HepG2 (cell line): ENCODE measurements at regions not wholly inside any gene's neighbourhood (a gene's known extent, or its start where the extent isn't known, plus 50 kb on each side); places are given as distances from the start of the nearest gene placed in this dataset.

Source experiments
- ATAC-seq: fragments of 200-7000 bp; cut with Tn5 transposase; 3 replicates; pipeline ENCODE4 v1.9.1; 2020; ENCODE audit warnings: mild to moderate bottlenecking, moderate library complexity
- BruUV-seq: library from RNA; stranded (reverse); fragments of 400-500 nt; replicated peaks from 2 replicates; lab custom pipeline; 2021; lab: Mats Ljungman, UMichigan
- CTCF ChIA-PET: fragments of 300-600 bp; formaldehyde crosslinking; extraction: SDS; loops from one replicate; lab custom pipeline; 2021; ENCODE audit warnings: low total read pairs, inconsistent platforms, low intra/inter-chr PET ratio; lab: Yijun Ruan, JAX
- POLR2A ChIA-PET: fragments of 350-600 bp; sonication (Branson Sonifier 250); formaldehyde crosslinking; loops from one replicate; lab custom pipeline; 2020; ENCODE audit warnings: antibody characterized with exemption, inconsistent platforms; lab: Yijun Ruan, JAX
- DNase-seq: peaks from one replicate; pipeline ENCODE4 v3.0.0-alpha.2; 2015; ENCODE audit warnings: low spot score
- FAIRE-seq: peaks from 3 replicates; lab custom pipeline; 2011; peaks lifted over from hg19 to GRCh38; lab: Jason Lieb, UNC
- H2AFZ ChIP-seq: one replicate; pipeline ENCODE4 v1.6.1; 2011; ENCODE audit warnings: low read length, inconsistent platforms
- H3K27ac ChIP-seq: fragments of 300-600 bp; 3 replicates; pipeline ENCODE4 v1.8.0; 2011; ENCODE audit warnings: mixed run types, mild to moderate bottlenecking, mixed read lengths, low read length, inconsistent platforms; ENCODE audit not compliant: insufficient read depth; ENCODE audit errors: extremely low read length
- H3K27me3 ChIP-seq, 2 experiments: fragments of 200-600 bp in 1 of 2; 2 replicates in 1 of 2; 3 replicates in 1 of 2; pipeline versions ENCODE4 v1.6.0 to v1.8.0; 2011; ENCODE audit warnings: low read length in 2 of 2, mild to moderate bottlenecking in 2 of 2, moderate library complexity in 2 of 2, inconsistent platforms in 1 of 2; ENCODE audit not compliant: insufficient read depth in 2 of 2, control insufficient read depth in 1 of 2
- H3K36me3 ChIP-seq, 2 experiments: fragments of 200-600 bp in 1 of 2; replicated peaks in 1 of 2; 2 replicates in 1 of 2; 3 replicates in 1 of 2; pipeline versions ENCODE4 v1.5.1 to v1.8.0; 2011; ENCODE audit warnings: low read length in 2 of 2, inconsistent platforms in 1 of 2; ENCODE audit not compliant: insufficient read depth in 2 of 2, control insufficient read depth in 1 of 2
- H3K4me1 ChIP-seq: 2 replicates; pipeline ENCODE4 v1.5.1; 2012; ENCODE audit warnings: low read length, inconsistent platforms; ENCODE audit not compliant: insufficient read depth
- H3K4me2 ChIP-seq: 2 replicates; pipeline ENCODE4 v1.6.0; 2011; ENCODE audit warnings: low read depth, low read length, inconsistent platforms
- H3K4me3 ChIP-seq, 3 experiments: fragments of 200-600 bp in 1 of 3; sonication (generic), shearing (Covaris generic) in 1 of 3; replicated peaks in 1 of 3; 2 replicates each; pipeline ENCODE4 v1.5.1; 2011 to 2016; ENCODE audit warnings: low read length in 3 of 3, inconsistent platforms in 2 of 3, low read depth in 2 of 3, mild to moderate bottlenecking in 2 of 3, control low read depth in 1 of 3, mixed read lengths in 1 of 3; ENCODE audit not compliant: insufficient read depth in 1 of 3
- H3K79me2 ChIP-seq: one replicate; pipeline ENCODE4 v1.6.1; 2011; ENCODE audit warnings: low read length, inconsistent platforms; ENCODE audit not compliant: insufficient read depth
- H3K9ac ChIP-seq: 2 replicates; pipeline ENCODE4 v1.6.0; 2011; ENCODE audit warnings: mild to moderate bottlenecking, low read depth, low read length, inconsistent platforms; ENCODE audit not compliant: insufficient read depth
- H3K9me3 ChIP-seq: 2 replicates; pipeline ENCODE4 v1.5.1; 2012; ENCODE audit warnings: mild to moderate bottlenecking, low read length
- H4K20me1 ChIP-seq: 2 replicates; pipeline ENCODE4 v1.6.0; 2011; ENCODE audit warnings: inconsistent platforms, mild to moderate bottlenecking, low read length, moderate library complexity; ENCODE audit not compliant: insufficient read depth
- ATF1 ChIP-seq: IDR thresholded peaks from 2 replicates; pipeline ENCODE4 v1.6.1; 2016; ENCODE audit warnings: mild to moderate bottlenecking, control low read depth
- ZNF737 ChIP-seq: sonication (generic); formaldehyde crosslinking; IDR thresholded peaks from 2 replicates; pipeline ENCODE4 v1.5.0; 2020; ENCODE audit warnings: missing genetic modification reagents, mild to moderate bottlenecking, borderline replicate concordance
- ZNF781 ChIP-seq: sonication (generic); formaldehyde crosslinking; IDR thresholded peaks from 2 replicates; pipeline ENCODE4 v1.5.1; 2020; ENCODE audit warnings: borderline replicate concordance, mild to moderate bottlenecking, missing genetic modification reagents; ENCODE audit errors: not compliant biosample characterization
- ZNF782 ChIP-seq: sonication (generic); formaldehyde crosslinking; IDR thresholded peaks from 2 replicates; pipeline ENCODE4 v1.4.0; 2020; ENCODE audit warnings: missing genetic modification reagents, mild to moderate bottlenecking, borderline replicate concordance
- WGBS: methylation state at CpG from one replicate; pipeline ENCODE4 v1.1.6; 2017; ENCODE audit warnings: low lambda C conversion rate; 5-methylcytosine and 5-hydroxymethylcytosine counted together
- in situ Hi-C: cut with HindIII; loops from 2 replicates; pipeline ENCODE4 v1.10.0; 2017; ENCODE audit warnings: low pct_unique_long_range_greater_than_20kb; ENCODE audit not compliant: extremely low pct_ligation_motif_present
- intact Hi-C: fragments of 100-400 bp; cut with micrococcal nuclease; formaldehyde crosslinking; loops from one replicate; pipeline ENCODE4 v1.10.0; 2022; ENCODE audit not compliant: unreplicated experiment
- TF ChIP-seq, protein P1 (sequence below): sonication (generic); formaldehyde crosslinking; IDR thresholded peaks from 2 replicates; pipeline ENCODE4 v1.8.0; 2022; ENCODE audit warnings: missing genetic modification reagents, mild to moderate bottlenecking, moderate library complexity, borderline replicate concordance
- TF ChIP-seq, protein P2 (sequence below): sonication (generic); formaldehyde crosslinking; IDR thresholded peaks from 2 replicates; pipeline ENCODE4 v1.4.0; 2020; ENCODE audit warnings: missing genetic modification reagents, borderline replicate concordance
- TF ChIP-seq, protein P3 (sequence below): sonication (generic); formaldehyde crosslinking; IDR thresholded peaks from 2 replicates; pipeline ENCODE4 v1.8.0; 2022; ENCODE audit warnings: missing genetic modification reagents, low read depth, mild to moderate bottlenecking, borderline replicate concordance
- TF ChIP-seq, protein P4 (sequence below): sonication (generic); formaldehyde crosslinking; IDR thresholded peaks from 2 replicates; pipeline ENCODE4 v1.5.0; 2020; ENCODE audit warnings: mild to moderate bottlenecking, missing genetic modification reagents, borderline replicate concordance

DNA sequence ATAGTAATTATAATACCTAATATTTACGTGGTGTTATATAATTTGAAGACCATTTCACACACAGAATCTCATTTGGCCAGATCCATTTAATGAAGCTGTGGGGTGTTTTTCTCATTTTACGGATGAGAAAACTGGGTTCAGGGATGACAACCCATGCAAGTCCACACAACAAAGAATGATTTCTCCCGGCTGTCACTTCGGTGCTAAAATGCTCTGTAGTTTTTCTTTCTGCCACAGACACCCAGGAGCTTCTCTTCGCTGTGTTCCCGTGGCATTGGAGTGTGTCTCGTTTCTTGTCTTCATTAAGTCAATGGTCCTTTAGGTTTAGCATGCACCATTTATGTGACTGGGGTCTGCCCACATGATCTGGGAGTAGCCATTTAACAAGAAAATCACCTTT lies 308.5 kb downstream of the ENC1 start:
- no peak overlapping the region for H3K4me2 ChIP-seq
- H3K27me3 ChIP-seq: peaks cover 0 to 4% of the 10 kb centered on the region in 2 experiments; a peak in 2 of 5 replicates
- ChIA-PET CTCF (no interaction called here), POLR2A (no interaction called here)
- peaks cover 4% of the 10 kb centered on the region for H3K4me1 ChIP-seq
- FAIRE-seq: no peak
- no peak overlapping the region for H3K4me3 ChIP-seq
- TF ChIP-seq ATF1 (CRISPR knock-in tag) (no peak), ZNF737 (CRISPR knock-in tag) (no peak), ZNF782 (CRISPR knock-in tag) (no peak), ZNF781 (CRISPR knock-in tag) (no peak)
- TF ChIP-seq, protein P1, sequence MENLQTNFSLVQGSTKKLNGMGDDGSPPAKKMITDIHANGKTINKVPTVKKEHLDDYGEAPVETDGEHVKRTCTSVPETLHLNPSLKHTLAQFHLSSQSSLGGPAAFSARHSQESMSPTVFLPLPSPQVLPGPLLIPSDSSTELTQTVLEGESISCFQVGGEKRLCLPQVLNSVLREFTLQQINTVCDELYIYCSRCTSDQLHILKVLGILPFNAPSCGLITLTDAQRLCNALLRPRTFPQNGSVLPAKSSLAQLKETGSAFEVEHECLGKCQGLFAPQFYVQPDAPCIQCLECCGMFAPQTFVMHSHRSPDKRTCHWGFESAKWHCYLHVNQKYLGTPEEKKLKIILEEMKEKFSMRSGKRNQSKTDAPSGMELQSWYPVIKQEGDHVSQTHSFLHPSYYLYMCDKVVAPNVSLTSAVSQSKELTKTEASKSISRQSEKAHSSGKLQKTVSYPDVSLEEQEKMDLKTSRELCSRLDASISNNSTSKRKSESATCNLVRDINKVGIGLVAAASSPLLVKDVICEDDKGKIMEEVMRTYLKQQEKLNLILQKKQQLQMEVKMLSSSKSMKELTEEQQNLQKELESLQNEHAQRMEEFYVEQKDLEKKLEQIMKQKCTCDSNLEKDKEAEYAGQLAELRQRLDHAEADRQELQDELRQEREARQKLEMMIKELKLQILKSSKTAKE (CRISPR knock-in tag): no peak
- TF ChIP-seq, protein P2, sequence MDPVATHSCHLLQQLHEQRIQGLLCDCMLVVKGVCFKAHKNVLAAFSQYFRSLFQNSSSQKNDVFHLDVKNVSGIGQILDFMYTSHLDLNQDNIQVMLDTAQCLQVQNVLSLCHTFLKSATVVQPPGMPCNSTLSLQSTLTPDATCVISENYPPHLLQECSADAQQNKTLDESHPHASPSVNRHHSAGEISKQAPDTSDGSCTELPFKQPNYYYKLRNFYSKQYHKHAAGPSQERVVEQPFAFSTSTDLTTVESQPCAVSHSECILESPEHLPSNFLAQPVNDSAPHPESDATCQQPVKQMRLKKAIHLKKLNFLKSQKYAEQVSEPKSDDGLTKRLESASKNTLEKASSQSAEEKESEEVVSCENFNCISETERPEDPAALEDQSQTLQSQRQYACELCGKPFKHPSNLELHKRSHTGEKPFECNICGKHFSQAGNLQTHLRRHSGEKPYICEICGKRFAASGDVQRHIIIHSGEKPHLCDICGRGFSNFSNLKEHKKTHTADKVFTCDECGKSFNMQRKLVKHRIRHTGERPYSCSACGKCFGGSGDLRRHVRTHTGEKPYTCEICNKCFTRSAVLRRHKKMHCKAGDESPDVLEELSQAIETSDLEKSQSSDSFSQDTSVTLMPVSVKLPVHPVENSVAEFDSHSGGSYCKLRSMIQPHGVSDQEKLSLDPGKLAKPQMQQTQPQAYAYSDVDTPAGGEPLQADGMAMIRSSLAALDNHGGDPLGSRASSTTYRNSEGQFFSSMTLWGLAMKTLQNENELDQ (CRISPR knock-in tag): no peak
- TF ChIP-seq, protein P3, sequence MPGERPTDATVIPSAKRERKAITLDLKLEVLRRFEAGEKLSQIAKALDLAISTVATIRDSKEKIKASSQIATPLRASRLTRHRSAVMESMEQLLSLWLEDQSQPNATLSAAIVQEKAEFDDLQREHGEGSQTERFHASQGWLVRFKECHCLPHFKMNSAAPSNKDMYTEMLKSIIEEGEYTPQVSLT (CRISPR knock-in tag): no peak
- TF ChIP-seq, protein P4, sequence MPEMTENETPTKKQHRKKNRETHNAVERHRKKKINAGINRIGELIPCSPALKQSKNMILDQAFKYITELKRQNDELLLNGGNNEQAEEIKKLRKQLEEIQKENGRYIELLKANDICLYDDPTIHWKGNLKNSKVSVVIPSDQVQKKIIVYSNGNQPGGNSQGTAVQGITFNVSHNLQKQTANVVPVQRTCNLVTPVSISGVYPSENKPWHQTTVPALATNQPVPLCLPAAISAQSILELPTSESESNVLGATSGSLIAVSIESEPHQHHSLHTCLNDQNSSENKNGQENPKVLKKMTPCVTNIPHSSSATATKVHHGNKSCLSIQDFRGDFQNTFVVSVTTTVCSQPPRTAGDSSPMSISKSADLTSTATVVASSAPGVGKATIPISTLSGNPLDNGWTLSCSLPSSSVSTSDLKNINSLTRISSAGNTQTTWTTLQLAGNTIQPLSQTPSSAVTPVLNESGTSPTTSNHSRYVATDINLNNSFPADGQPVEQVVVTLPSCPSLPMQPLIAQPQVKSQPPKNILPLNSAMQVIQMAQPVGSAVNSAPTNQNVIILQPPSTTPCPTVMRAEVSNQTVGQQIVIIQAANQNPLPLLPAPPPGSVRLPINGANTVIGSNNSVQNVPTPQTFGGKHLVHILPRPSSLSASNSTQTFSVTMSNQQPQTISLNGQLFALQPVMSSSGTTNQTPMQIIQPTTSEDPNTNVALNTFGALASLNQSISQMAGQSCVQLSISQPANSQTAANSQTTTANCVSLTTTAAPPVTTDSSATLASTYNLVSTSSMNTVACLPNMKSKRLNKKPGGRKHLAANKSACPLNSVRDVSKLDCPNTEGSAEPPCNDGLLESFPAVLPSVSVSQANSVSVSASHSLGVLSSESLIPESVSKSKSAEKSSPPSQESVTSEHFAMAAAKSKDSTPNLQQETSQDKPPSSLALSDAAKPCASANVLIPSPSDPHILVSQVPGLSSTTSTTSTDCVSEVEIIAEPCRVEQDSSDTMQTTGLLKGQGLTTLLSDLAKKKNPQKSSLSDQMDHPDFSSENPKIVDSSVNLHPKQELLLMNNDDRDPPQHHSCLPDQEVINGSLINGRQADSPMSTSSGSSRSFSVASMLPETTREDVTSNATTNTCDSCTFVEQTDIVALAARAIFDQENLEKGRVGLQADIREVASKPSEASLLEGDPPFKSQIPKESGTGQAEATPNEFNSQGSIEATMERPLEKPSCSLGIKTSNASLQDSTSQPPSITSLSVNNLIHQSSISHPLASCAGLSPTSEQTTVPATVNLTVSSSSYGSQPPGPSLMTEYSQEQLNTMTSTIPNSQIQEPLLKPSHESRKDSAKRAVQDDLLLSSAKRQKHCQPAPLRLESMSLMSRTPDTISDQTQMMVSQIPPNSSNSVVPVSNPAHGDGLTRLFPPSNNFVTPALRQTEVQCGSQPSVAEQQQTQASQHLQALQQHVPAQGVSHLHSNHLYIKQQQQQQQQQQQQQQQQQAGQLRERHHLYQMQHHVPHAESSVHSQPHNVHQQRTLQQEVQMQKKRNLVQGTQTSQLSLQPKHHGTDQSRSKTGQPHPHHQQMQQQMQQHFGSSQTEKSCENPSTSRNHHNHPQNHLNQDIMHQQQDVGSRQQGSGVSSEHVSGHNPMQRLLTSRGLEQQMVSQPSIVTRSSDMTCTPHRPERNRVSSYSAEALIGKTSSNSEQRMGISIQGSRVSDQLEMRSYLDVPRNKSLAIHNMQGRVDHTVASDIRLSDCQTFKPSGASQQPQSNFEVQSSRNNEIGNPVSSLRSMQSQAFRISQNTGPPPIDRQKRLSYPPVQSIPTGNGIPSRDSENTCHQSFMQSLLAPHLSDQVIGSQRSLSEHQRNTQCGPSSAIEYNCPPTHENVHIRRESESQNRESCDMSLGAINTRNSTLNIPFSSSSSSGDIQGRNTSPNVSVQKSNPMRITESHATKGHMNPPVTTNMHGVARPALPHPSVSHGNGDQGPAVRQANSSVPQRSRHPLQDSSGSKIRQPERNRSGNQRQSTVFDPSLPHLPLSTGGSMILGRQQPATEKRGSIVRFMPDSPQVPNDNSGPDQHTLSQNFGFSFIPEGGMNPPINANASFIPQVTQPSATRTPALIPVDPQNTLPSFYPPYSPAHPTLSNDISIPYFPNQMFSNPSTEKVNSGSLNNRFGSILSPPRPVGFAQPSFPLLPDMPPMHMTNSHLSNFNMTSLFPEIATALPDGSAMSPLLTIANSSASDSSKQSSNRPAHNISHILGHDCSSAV (CRISPR knock-in tag): no peak
- H3K9ac ChIP-seq: no peak overlapping the region
- H3K36me3 ChIP-seq: no peaks in the 10 kb centered on the region
- 37% methylated on average over 7 of the region's 7 CpGs for WGBS
- no peak for ATAC-seq
- in situ Hi-C loops: no loop called here
- H4K20me1 ChIP-seq: no peaks in the 10 kb centered on the region
- no peak overlapping the region for H3K27ac ChIP-seq
- DNase-seq: no peak
- intact Hi-C loops: no loop called here
- H3K79me2 ChIP-seq: no peaks in the 10 kb centered on the region
- H2AFZ ChIP-seq: no peak overlapping the region
- H3K9me3 ChIP-seq: no peaks in the 10 kb centered on the region
- no TSS peak for BruUV-seq
